ENCODE measurements at regions not wholly inside any gene's neighbourhood (a gene's known extent, or its start where the extent isn't known, plus 50 kb on each side); places are given as distances from the start of the nearest gene placed in this dataset.

GRCh38 chr1:219805191-219805590 is 123.2 kb downstream of the SLC30A10 start:
- no peaks in the 10 kb centered on the region for H3K4me1 ChIP-seq
- no peak overlapping the region for H3K4me3 ChIP-seq
- H3K27ac ChIP-seq: no peak overlapping the region
- peaks cover 0 to 4% (median 0%) of the 10 kb centered on the region in 7 donors for H3K27me3 ChIP-seq (replicated peaks in 1 of 7)
- DNase-seq: no peak
- no peaks in the 10 kb centered on the region for H3K36me3 ChIP-seq
- whole genome bisulfite sequencing, 5 donors: 57 to 69% (median 61%) methylated on average over 6 of the region's 6 CpGs
- no peaks in the 10 kb centered on the region for H3K9me3 ChIP-seq
- intact Hi-C loops (cut with DNase I; ENCODE audit: low total_unique reads): no loop called here
- TF ChIP-seq CTCF (IDR thresholded peaks at IDR 0.05 in 8 of 11, conservative IDR thresholded peaks at IDR 0.05 in 3 of 11): no peak
- no peak for TF ChIP-seq POLR2A (IDR thresholded peaks at IDR 0.05)
- no peak for TF ChIP-seq POLR2AphosphoS5 (IDR thresholded peaks at IDR 0.05)

GRCh38 chr1:219801156-219801820 is 127.1 kb downstream of the SLC30A10 start:
- no peak for TF ChIP-seq CTCF (IDR thresholded peaks at IDR 0.05 in 8 of 11, conservative IDR thresholded peaks at IDR 0.05 in 3 of 11)
- no peak for TF ChIP-seq POLR2A (IDR thresholded peaks at IDR 0.05)
- TF ChIP-seq POLR2AphosphoS5 (IDR thresholded peaks at IDR 0.05): no peak
- no peaks in the 10 kb centered on the region for H3K36me3 ChIP-seq
- DNase-seq: no peak
- intact Hi-C loops (cut with DNase I; ENCODE audit: low total_unique reads): no loop called here
- no peak overlapping the region for H3K27ac ChIP-seq
- no peaks in the 10 kb centered on the region for H3K9me3 ChIP-seq
- peaks cover 0 to 4% (median 0%) of the 10 kb centered on the region in 7 donors for H3K27me3 ChIP-seq (replicated peaks in 1 of 7)
- 77 to 93% (median 84%) methylated on average over 5 of the region's 5 CpGs for WGBS, 5 donors
- no peak overlapping the region for H3K4me3 ChIP-seq
- no peaks in the 10 kb centered on the region for H3K4me1 ChIP-seq

GRCh38 chr1:219798283-219799030 is 129.9 kb downstream of the SLC30A10 start:
- Histone ChIP-seq H3K9me3 (no peaks in the 10 kb centered on the region), H3K36me3 (no peaks in the 10 kb centered on the region), H3K27ac (no peak overlapping the region), H3K4me1 (no peaks in the 10 kb centered on the region), H3K4me3 (no peak overlapping the region), H3K27me3 (replicated peaks in 1 of 7) (peaks cover 0 to 13% (median 0%) of the 10 kb centered on the region in 7 donors)
- no peak for TF ChIP-seq CTCF (IDR thresholded peaks at IDR 0.05 in 8 of 11, conservative IDR thresholded peaks at IDR 0.05 in 3 of 11)
- no peak for TF ChIP-seq POLR2A (IDR thresholded peaks at IDR 0.05)
- TF ChIP-seq POLR2AphosphoS5 (IDR thresholded peaks at IDR 0.05): no peak
- no peak for DNase-seq
- intact Hi-C loops (cut with DNase I; ENCODE audit: low total_unique reads): no loop called here
- WGBS, 5 donors: 77 to 88% (median 79%) methylated on average over 3 of the region's 3 CpGs

GRCh38 chr1:219797683-219798082 is 130.7 kb downstream of the SLC30A10 start:
- Histone ChIP-seq H3K9me3 (no peaks in the 10 kb centered on the region), H3K27me3 (replicated peaks in 1 of 7) (peaks cover 0 to 13% (median 0%) of the 10 kb centered on the region in 7 donors), H3K4me3 (no peak overlapping the region), H3K27ac (no peak overlapping the region), H3K4me1 (no peaks in the 10 kb centered on the region), H3K36me3 (no peaks in the 10 kb centered on the region)
- WGBS, 5 donors: 77 to 94% (median 88%) methylated on average over 2 of the region's 2 CpGs
- TF ChIP-seq POLR2AphosphoS5 (IDR thresholded peaks at IDR 0.05): no peak
- TF ChIP-seq POLR2A (IDR thresholded peaks at IDR 0.05): no peak
- no peak for TF ChIP-seq CTCF (IDR thresholded peaks at IDR 0.05 in 8 of 11, conservative IDR thresholded peaks at IDR 0.05 in 3 of 11)
- DNase-seq: no peak
- intact Hi-C loops (cut with DNase I; ENCODE audit: low total_unique reads): no loop called here
